ENCODE measurements at regions not wholly inside any gene's neighbourhood (a gene's known extent, or its start where the extent isn't known, plus 50 kb on each side); places are given as distances from the start of the nearest gene placed in this dataset.

GRCh38 chr6:138592749-138593123 is 93.4 kb upstream of the NHSL1 start:
- no peak overlapping the region for H3K18ac ChIP-seq (ENCODE audit: low read length)
- peaks cover 0 to 3% of the 10 kb centered on the region in 2 experiments for H3K36me3 ChIP-seq (ENCODE audit: control insufficient read depth in 1 of 2, insufficient read depth in 2 of 2, low read length in 2 of 2)
- H3K4me1 ChIP-seq (ENCODE audit: control insufficient read depth in 1 of 2, insufficient read depth in 2 of 2, low read length in 2 of 2) = no peaks in the 10 kb centered on the region
- WGBS (ENCODE audit: extremely low coverage, insufficient coverage, insufficient read length) = no CpG with 5 or more reads among the region's 1 CpG
- H4K91ac ChIP-seq (ENCODE audit: low read depth, low read length) = no peak overlapping the region
- H3K23ac ChIP-seq (ENCODE audit: low read length) = no peak overlapping the region
- no peaks in the 10 kb centered on the region for H3K9me3 ChIP-seq (ENCODE audit: insufficient read depth, low read depth, low read length)
- H3K4ac ChIP-seq (ENCODE audit: low read depth, low read length) = no peak overlapping the region
- H3K9ac ChIP-seq (ENCODE audit: low read length) = no peak overlapping the region
- no peak overlapping the region for H3K4me3 ChIP-seq (ENCODE audit: low read depth, low read length)
- H3K27ac ChIP-seq (ENCODE audit: low read depth, low read length) = no peak overlapping the region
- no peak overlapping the region for H3K4me2 ChIP-seq (ENCODE audit: low read length)
- no peak overlapping the region for H4K8ac ChIP-seq (ENCODE audit: low read depth, low read length)
- no peak overlapping the region for H4K12ac ChIP-seq (ENCODE audit: low read depth, low read length)
- H2BK120ac ChIP-seq (ENCODE audit: insufficient read depth, low read length, poor library complexity) = no peak overlapping the region
- H3K14ac ChIP-seq (ENCODE audit: low read length) = no peak overlapping the region
- H3K27me3 ChIP-seq (ENCODE audit: insufficient read depth, low read length) = no peaks in the 10 kb centered on the region
- H3K79me1 ChIP-seq (ENCODE audit: low read length) = no peaks in the 10 kb centered on the region
- no peak overlapping the region for H2BK12ac ChIP-seq (ENCODE audit: low read length)
- H2AFZ ChIP-seq (ENCODE audit: insufficient read depth, low read length, poor library complexity) = no peak overlapping the region
- H2AK5ac ChIP-seq (ENCODE audit: low read length) = no peak overlapping the region
- no peak overlapping the region for H2BK5ac ChIP-seq (ENCODE audit: low read depth, low read length, poor library complexity)
- H3K79me2 ChIP-seq (ENCODE audit: control insufficient read depth, insufficient read depth, low read length, poor library complexity) = no peaks in the 10 kb centered on the region
- DNase-seq = no peak

- Histone ChIP-seq H3K4me3 (ENCODE audit: low read depth, low read length) (no peak overlapping the region), H3K9ac (ENCODE audit: low read length) (no peak overlapping the region), H3K79me1 (ENCODE audit: low read length) (no peaks in the 10 kb centered on the region), H3K9me3 (ENCODE audit: insufficient read depth, low read depth, low read length) (no peaks in the 10 kb centered on the region), H2AK5ac (ENCODE audit: low read length) (no peak overlapping the region), H3K4me2 (ENCODE audit: low read length) (no peak overlapping the region), H2BK12ac (ENCODE audit: low read length) (no peak overlapping the region), H2BK5ac (ENCODE audit: low read depth, low read length, poor library complexity) (no peak overlapping the region), H3K18ac (ENCODE audit: low read length) (no peak overlapping the region), H4K12ac (ENCODE audit: low read depth, low read length) (no peak overlapping the region), H2AFZ (ENCODE audit: insufficient read depth, low read length, poor library complexity) (no peak overlapping the region), H3K79me2 (ENCODE audit: control insufficient read depth, insufficient read depth, low read length, poor library complexity) (no peaks in the 10 kb centered on the region), H2BK120ac (ENCODE audit: insufficient read depth, low read length, poor library complexity) (no peak overlapping the region), H3K27ac (ENCODE audit: low read depth, low read length) (no peak overlapping the region), H3K36me3 (ENCODE audit: control insufficient read depth in 1 of 2, insufficient read depth in 2 of 2, low read length in 2 of 2) (peaks cover 0 to 3% of the 10 kb centered on the region in 2 experiments), H3K14ac (ENCODE audit: low read length) (no peak overlapping the region), H3K27me3 (ENCODE audit: insufficient read depth, low read length) (no peaks in the 10 kb centered on the region), H3K23ac (ENCODE audit: low read length) (no peak overlapping the region), H4K8ac (ENCODE audit: low read depth, low read length) (no peak overlapping the region), H3K4me1 (ENCODE audit: control insufficient read depth in 1 of 2, insufficient read depth in 2 of 2, low read length in 2 of 2) (no peaks in the 10 kb centered on the region), H4K91ac (ENCODE audit: low read depth, low read length) (no peak overlapping the region), H3K4ac (ENCODE audit: low read depth, low read length) (no peak overlapping the region)
- peak; percentile 59 to 78 for DNase-seq
- WGBS (ENCODE audit: extremely low coverage, insufficient coverage, insufficient read length) = no CpG with 5 or more reads among the region's 12 CpGs
Observed at GRCh38 chr6:138593124-138593877, 94.0 kb upstream of the NHSL1 start.

DNA sequence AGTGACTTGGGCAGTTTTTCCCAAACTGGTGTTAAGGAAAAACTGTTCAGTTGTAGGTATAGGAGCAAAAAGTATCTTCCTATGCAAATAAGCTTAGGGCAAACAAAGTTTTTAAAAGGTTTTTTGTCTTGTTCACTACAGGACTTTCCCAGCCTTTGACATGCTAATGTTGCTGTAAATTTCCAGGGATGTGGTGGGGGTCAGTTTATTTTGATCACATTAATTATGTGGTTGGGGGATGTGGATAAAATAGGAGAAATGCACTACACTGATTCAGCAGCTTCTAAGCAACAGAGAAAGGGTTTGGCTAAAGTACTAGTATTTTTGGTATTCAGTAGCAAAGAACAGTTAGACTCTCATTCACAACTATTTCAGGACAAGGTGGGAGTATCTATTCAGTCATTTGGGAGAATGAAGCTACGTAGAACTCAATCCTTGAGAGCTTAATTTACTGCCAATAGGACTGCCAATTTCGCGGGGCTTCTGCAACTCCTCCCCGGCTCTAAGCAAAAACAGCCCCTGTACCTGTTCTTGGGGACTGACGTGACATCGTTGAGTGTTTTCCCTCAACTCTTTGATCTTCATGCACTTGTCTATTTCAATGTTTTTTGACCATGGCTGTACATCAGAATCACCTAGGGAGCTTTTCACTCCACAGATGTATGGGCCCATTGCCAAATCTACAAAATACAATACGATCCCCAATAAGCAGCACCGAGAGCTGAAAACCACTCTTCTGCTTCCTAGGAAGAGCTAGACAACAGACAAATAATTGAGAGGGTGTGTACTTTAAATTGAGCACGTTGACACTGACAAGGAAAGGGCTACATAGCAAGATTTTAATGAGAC is 94.8 kb upstream of the NHSL1 start:
- DNase-seq = no peak
- Histone ChIP-seq H3K27ac (ENCODE audit: low read depth, low read length) (no peak overlapping the region), H3K4me3 (ENCODE audit: low read depth, low read length) (no peak overlapping the region), H3K36me3 (ENCODE audit: control insufficient read depth in 1 of 2, insufficient read depth in 2 of 2, low read length in 2 of 2) (peaks cover 0 to 3% of the 10 kb centered on the region in 2 experiments), H2BK120ac (ENCODE audit: insufficient read depth, low read length, poor library complexity) (no peak overlapping the region), H4K12ac (ENCODE audit: low read depth, low read length) (no peak overlapping the region), H3K27me3 (ENCODE audit: insufficient read depth, low read length) (no peaks in the 10 kb centered on the region), H4K91ac (ENCODE audit: low read depth, low read length) (no peak overlapping the region), H4K8ac (ENCODE audit: low read depth, low read length) (no peak overlapping the region), H2AFZ (ENCODE audit: insufficient read depth, low read length, poor library complexity) (no peak overlapping the region), H3K4me2 (ENCODE audit: low read length) (no peak overlapping the region), H3K23ac (ENCODE audit: low read length) (no peak overlapping the region), H2BK5ac (ENCODE audit: low read depth, low read length, poor library complexity) (no peak overlapping the region), H3K18ac (ENCODE audit: low read length) (no peak overlapping the region), H3K9me3 (ENCODE audit: insufficient read depth, low read depth, low read length) (no peaks in the 10 kb centered on the region), H3K79me1 (ENCODE audit: low read length) (no peaks in the 10 kb centered on the region), H2AK5ac (ENCODE audit: low read length) (no peak overlapping the region), H3K14ac (ENCODE audit: low read length) (no peak overlapping the region), H3K4me1 (ENCODE audit: control insufficient read depth in 1 of 2, insufficient read depth in 2 of 2, low read length in 2 of 2) (no peaks in the 10 kb centered on the region), H3K4ac (ENCODE audit: low read depth, low read length) (no peak overlapping the region), H2BK12ac (ENCODE audit: low read length) (no peak overlapping the region), H3K9ac (ENCODE audit: low read length) (no peak overlapping the region), H3K79me2 (ENCODE audit: control insufficient read depth, insufficient read depth, low read length, poor library complexity) (no peaks in the 10 kb centered on the region)
- WGBS (ENCODE audit: extremely low coverage, insufficient coverage, insufficient read length) = no CpG with 5 or more reads among the region's 9 CpGs

GRCh38 chr6:138594758-138595140 is 95.5 kb upstream of the NHSL1 start:
- no peak overlapping the region for H3K18ac ChIP-seq (ENCODE audit: low read length)
- H3K14ac ChIP-seq (ENCODE audit: low read length) = no peak overlapping the region
- H3K4ac ChIP-seq (ENCODE audit: low read depth, low read length) = no peak overlapping the region
- no peak overlapping the region for H3K4me3 ChIP-seq (ENCODE audit: low read depth, low read length)
- no peaks in the 10 kb centered on the region for H3K27me3 ChIP-seq (ENCODE audit: insufficient read depth, low read length)
- no peak overlapping the region for H4K8ac ChIP-seq (ENCODE audit: low read depth, low read length)
- no CpG with 5 or more reads among the region's 4 CpGs for WGBS (ENCODE audit: extremely low coverage, insufficient coverage, insufficient read length)
- no peaks in the 10 kb centered on the region for H3K79me1 ChIP-seq (ENCODE audit: low read length)
- no peaks in the 10 kb centered on the region for H3K4me1 ChIP-seq (ENCODE audit: control insufficient read depth in 1 of 2, insufficient read depth in 2 of 2, low read length in 2 of 2)
- H3K9me3 ChIP-seq (ENCODE audit: insufficient read depth, low read depth, low read length) = no peaks in the 10 kb centered on the region
- no peak overlapping the region for H2BK5ac ChIP-seq (ENCODE audit: low read depth, low read length, poor library complexity)
- no peak overlapping the region for H2AK5ac ChIP-seq (ENCODE audit: low read length)
- no peak overlapping the region for H3K27ac ChIP-seq (ENCODE audit: low read depth, low read length)
- H2AFZ ChIP-seq (ENCODE audit: insufficient read depth, low read length, poor library complexity) = no peak overlapping the region
- no peak overlapping the region for H2BK12ac ChIP-seq (ENCODE audit: low read length)
- no peaks in the 10 kb centered on the region for H3K79me2 ChIP-seq (ENCODE audit: control insufficient read depth, insufficient read depth, low read length, poor library complexity)
- no peak for DNase-seq
- H3K4me2 ChIP-seq (ENCODE audit: low read length) = no peak overlapping the region
- H2BK120ac ChIP-seq (ENCODE audit: insufficient read depth, low read length, poor library complexity) = no peak overlapping the region
- H3K9ac ChIP-seq (ENCODE audit: low read length) = peak overlapping the region; percentile 45
- H3K23ac ChIP-seq (ENCODE audit: low read length) = no peak overlapping the region
- H4K12ac ChIP-seq (ENCODE audit: low read depth, low read length) = no peak overlapping the region
- H3K36me3 ChIP-seq (ENCODE audit: control insufficient read depth in 1 of 2, insufficient read depth in 2 of 2, low read length in 2 of 2) = peaks cover 0 to 3% of the 10 kb centered on the region in 2 experiments
- H4K91ac ChIP-seq (ENCODE audit: low read depth, low read length) = no peak overlapping the region
